ENCODE measurements at regions not wholly inside any gene's neighbourhood (a gene's known extent, or its start where the extent isn't known, plus 50 kb on each side); places are given as distances from the start of the nearest gene placed in this dataset.
"Not testable (repeated sequence)": the region's sequence is repeated elsewhere in the genome, so short reads cannot be mapped to it uniquely, and the experiment has no call there.

DNA sequence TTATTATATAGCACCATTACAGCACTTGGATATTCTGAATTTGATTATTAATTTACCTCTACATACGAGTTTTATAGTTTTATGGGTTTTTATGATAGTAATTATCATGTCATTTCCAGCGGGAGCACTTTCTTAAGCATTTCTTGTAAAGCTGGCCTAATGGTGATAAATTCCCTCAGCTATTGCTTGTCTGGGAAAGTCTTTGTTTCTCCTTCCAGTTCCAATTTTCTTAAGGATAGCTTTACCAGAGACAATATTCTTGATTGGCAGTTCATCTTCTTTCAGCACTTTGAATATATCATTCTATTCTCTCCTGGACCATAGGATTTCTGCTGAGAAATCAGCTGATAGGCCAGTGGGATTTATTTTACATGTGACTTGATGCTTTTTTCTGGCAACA is 505.4 kb downstream of the TMEM232 start:
- no peak for DNase-seq (ENCODE audit: low read depth in 4 of 4, low spot score in 1 of 4)

- no peak for DNase-seq (ENCODE audit: low read depth in 4 of 4, low spot score in 1 of 4)
Measured at GRCh38 chr5:110224050-110224449, 502.4 kb downstream of the TMEM232 start.

DNA sequence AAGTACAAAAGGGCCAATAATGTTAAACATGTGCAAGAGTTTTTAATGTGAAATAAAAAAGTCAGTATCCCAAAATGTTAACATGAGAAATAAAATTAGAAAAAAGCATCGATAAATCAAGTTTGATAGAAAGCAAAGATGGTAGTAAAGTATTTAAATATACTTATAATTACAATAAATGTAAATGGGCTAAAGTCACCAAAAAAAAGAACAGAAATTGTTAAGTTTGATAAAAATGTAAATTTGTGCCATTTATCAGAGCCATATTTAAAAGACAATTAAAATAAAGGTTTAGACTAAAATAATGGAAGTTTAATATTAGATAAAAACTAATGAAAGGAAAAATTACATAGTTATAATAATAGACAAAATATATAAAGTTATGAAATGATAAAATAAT is 500.5 kb downstream of the TMEM232 start:
- DNase-seq (ENCODE audit: low read depth in 4 of 4, low spot score in 1 of 4), result no peak

- DNase-seq (ENCODE audit: low read depth in 4 of 4, low spot score in 1 of 4), result no peak
Measured at GRCh38 chr5:110239786-110240185, 486.7 kb downstream of the TMEM232 start.

DNA sequence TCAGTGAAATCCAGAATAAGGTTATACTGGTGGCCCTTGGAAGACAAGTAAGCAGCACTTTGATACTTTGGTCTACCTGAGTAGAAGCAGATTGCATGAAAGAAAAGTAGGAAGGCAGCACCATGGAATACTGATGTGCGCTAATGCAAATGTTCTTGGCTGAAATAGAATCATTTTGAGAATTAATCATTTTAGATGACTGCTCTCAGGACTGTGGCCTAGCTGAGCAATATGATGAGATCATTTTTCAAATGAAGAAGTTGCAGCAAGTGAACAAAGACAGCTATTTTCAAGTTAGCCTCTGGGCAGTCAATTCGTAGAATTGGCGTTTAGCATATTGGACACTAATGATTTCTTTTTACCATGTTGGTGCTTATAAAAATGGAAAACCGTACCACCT is 483.5 kb downstream of the TMEM232 start:
- no peak for DNase-seq (ENCODE audit: low read depth in 4 of 4, low spot score in 1 of 4)

DNA sequence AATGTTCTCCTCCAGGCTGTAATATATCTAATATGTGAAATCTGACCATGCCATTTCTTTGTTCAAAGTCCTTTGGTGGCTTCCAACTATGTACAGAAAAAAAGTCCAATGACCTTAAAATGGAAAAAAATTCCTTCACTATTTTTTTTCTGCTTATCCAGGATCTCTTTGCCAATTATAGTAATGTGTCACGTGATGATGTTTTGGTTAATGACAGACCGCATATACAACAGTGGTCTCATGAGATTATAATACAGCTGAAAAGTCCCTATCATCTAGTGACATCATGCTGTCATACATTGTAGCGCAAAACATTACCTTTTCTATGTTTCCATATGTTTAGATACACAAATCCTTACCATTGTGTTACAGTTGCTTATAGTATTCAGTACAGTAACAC is 477.6 kb downstream of the TMEM232 start:
- no peak for DNase-seq (ENCODE audit: low read depth in 4 of 4, low spot score in 1 of 4)

DNA sequence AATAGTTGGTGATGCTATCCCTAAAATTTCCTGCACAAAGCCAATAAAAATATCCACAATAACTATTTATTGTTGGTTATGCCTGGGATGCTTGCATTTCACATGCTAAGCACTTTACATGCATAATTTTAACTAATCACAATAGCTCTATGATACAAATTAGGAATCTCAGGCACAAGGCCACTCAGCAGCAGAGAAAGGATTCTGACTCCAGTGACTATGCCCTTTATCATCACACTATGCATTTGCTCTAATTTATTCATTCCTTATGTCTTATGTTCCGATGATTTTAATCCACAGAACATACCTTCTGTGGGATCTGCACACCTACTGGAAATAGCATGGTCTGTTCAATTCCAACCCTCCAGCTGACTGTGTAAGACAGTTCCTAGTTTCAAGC is 476.1 kb downstream of the TMEM232 start:
- DNase-seq (ENCODE audit: low read depth in 4 of 4, low spot score in 1 of 4), result no peak

GRCh38 chr5:110250755-110251154 is 475.7 kb downstream of the TMEM232 start:
- DNase-seq (ENCODE audit: low read depth in 4 of 4, low spot score in 1 of 4), result no peak

GRCh38 chr5:110251366-110251765 is 475.1 kb downstream of the TMEM232 start:
- no peak for DNase-seq (ENCODE audit: low read depth in 4 of 4, low spot score in 1 of 4)

- no peak for DNase-seq (ENCODE audit: low read depth in 4 of 4, low spot score in 1 of 4)
Measured at GRCh38 chr5:110255194-110255593, 471.3 kb downstream of the TMEM232 start.

- no peak for DNase-seq (ENCODE audit: low read depth in 4 of 4, low spot score in 1 of 4)
Measured at GRCh38 chr5:110256298-110256697, 470.2 kb downstream of the TMEM232 start.

DNA sequence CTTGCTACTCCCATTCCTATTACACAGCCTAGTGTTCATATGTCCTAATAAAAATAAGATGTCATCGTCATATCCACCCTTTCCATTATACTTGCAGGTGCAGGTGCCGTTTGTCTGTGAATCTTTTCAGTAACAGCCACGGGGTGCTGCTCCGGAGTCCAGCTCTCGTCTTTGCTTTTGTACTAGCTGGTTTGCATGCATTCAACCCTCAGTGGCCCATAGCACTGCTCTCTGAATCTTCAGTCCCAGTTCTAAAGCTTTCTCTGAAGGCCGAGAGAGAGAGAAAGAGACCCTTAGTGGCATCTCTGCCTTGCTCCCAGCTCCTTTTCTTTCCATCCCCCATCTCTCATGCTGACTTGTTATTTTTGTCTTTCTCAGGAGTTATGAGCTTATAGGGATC is 468.5 kb downstream of the TMEM232 start:
- no peak for DNase-seq (ENCODE audit: low read depth in 4 of 4, low spot score in 1 of 4)

GRCh38 chr5:110258460-110259216 is 467.8 kb downstream of the TMEM232 start:
- no peak for DNase-seq (ENCODE audit: low read depth in 4 of 4, low spot score in 1 of 4)

DNA sequence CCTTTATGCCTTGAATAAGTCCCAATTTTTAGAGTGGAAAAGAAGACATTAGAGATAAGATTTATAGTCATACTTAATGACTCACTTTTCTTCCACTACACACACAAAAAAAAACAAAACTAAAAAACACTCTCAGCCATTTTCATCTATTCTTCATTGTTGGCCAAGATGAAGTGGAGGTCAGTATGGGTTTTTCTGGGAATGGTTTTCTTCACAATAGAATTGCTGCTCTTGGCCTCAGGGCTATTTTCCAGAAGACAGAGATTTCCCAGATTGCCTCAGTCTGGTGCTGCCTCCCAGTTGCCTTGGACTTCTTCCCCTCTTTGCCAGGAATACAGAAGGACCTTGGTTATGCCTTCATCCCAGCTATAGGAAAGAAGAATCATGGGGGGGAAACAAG is 463.7 kb downstream of the TMEM232 start:
- no peak for DNase-seq (ENCODE audit: low read depth in 4 of 4, low spot score in 1 of 4)

GRCh38 chr5:110264661-110265060 is 461.8 kb downstream of the TMEM232 start:
- no peak for DNase-seq (ENCODE audit: low read depth in 4 of 4, low spot score in 1 of 4)

GRCh38 chr5:110265162-110265561 is 461.3 kb downstream of the TMEM232 start:
- DNase-seq (ENCODE audit: low read depth in 4 of 4, low spot score in 1 of 4), result no peak

- DNase-seq (ENCODE audit: low read depth in 4 of 4, low spot score in 1 of 4), result no peak
Measured at GRCh38 chr5:110267714-110268113, 458.8 kb downstream of the TMEM232 start.

GRCh38 chr5:110268283-110268682 is 458.2 kb downstream of the TMEM232 start:
- DNase-seq (ENCODE audit: low read depth in 4 of 4, low spot score in 1 of 4), result no peak

DNA sequence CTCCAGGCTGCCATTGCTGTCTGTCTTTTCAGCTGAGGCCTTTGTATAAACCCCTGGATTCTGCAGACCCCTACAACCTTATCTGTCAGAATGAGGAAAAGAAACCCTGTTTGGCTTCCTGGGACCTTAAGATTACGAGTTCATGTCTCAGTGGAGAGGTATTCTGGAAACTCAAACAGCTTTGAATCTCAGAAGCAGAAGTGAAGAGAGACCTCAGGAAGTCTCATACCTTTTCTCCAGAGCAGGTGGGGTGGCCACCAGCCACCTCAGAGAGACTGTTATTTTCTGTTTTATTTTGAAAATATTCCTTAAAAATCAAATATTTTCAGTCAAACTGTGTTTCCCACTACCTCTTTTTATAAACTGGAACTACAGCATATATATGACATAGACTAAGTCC is 457.5 kb downstream of the TMEM232 start:
- DNase-seq (ENCODE audit: low read depth in 4 of 4, low spot score in 1 of 4), result no peak

DNA sequence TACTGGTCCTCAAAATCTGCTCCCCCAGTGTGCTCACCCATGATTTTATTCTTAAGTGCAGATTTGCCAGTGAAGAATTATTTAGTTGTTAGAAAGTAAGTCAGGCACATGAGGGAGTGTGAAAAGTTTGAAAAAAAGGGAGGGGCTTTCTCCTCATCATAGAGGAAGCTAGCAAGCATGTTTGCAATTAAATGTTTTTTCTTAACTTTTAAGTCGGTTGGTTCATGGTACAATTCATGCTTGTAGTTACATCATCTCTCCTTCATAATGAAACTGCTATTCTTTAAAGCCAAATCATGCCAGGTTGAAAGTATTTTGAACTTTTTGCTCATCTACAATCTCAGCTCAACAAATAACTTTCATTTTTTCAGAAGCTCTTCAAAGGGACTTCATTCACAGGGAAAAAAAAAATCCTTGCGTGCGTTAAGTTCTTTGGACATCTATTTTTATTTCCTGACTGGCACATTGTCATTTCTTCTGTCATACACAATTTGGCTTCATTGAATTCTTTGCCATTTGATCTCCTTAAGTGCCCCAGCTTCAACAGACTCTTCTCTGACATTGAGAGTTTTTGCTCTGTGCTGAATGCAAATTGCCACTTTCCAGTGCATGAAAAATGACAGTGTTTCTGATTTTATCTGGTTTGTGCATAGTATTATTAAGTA is 456.9 kb downstream of the TMEM232 start:
- DNase-seq (ENCODE audit: low read depth in 4 of 4, low spot score in 1 of 4), result no peak

- no peak for DNase-seq (ENCODE audit: low read depth in 4 of 4, low spot score in 1 of 4)
Measured at GRCh38 chr5:110275878-110276277, 450.6 kb downstream of the TMEM232 start.

- DNase-seq (ENCODE audit: low read depth in 4 of 4, low spot score in 1 of 4), result not testable (repeated sequence)
Measured at GRCh38 chr5:110278449-110278848, 448.0 kb downstream of the TMEM232 start.

- not testable (repeated sequence) for DNase-seq (ENCODE audit: low read depth in 4 of 4, low spot score in 1 of 4)
Measured at GRCh38 chr5:110284121-110284520, 442.4 kb downstream of the TMEM232 start.
